C4-2B (cell line): ENCODE measurements at regions not wholly inside any gene's neighbourhood (a gene's known extent, or its start where the extent isn't known, plus 50 kb on each side); places are given as distances from the start of the nearest gene placed in this dataset.

ENCODE experiments used
- CTCF ChIP-seq: fragments of 450-650 bp; conservative IDR thresholded peaks from 2 replicates; pipeline ENCODE4 v1.5.1; 2017; ENCODE audit warnings: mild to moderate bottlenecking
- ZFX ChIP-seq: fragments of 450-650 bp; IDR thresholded peaks from 2 replicates; pipeline ENCODE4 v1.6.1; 2017

GRCh38 chr2:136645236-136645828 is 120.0 kb upstream of the THSD7B start:
- TF ChIP-seq CTCF: no peak
- no peak for TF ChIP-seq ZFX
